Stomach (tissue), 8 donors: ENCODE measurements at regions not wholly inside any gene's neighbourhood (a gene's known extent, or its start where the extent isn't known, plus 50 kb on each side); places are given as distances from the start of the nearest gene placed in this dataset.

ENCODE experiments used
- DNase-seq, 2 donors: peaks; one replicate each; pipeline versions ENCODE4 v3.0.0 to v3.0.0-alpha.2; 2013 to 2019
- H3K27ac ChIP-seq, 5 donors: fragments of 200-600 bp in 4 of 5; sonication (generic) in 4 of 5; one replicate each; pipeline ENCODE4 v1.5.1; 2013 to 2019; ENCODE audit warnings: mild to moderate bottlenecking in 1 of 5, moderate library complexity in 1 of 5
- H3K27me3 ChIP-seq, 3 donors: fragments of 200-600 bp; sonication (generic); one replicate each; pipeline ENCODE4 v1.5.1; 2017 to 2019; ENCODE audit warnings: mixed run types in 1 of 3
- H3K36me3 ChIP-seq, 4 donors: fragments of 200-600 bp; sonication (generic); 1 replicate in 3 of 4; 2 replicates in 1 of 4; pipeline ENCODE4 v1.5.1; 2016 to 2019
- H3K4me1 ChIP-seq, 4 donors: fragments of 200-600 bp; sonication (generic); one replicate each; pipeline ENCODE4 v1.5.1; 2016 to 2019
- H3K4me3 ChIP-seq, 4 donors: fragments of 200-600 bp; sonication (generic) in 3 of 4; one replicate each; pipeline ENCODE4 v1.5.1; 2016 to 2019; ENCODE audit warnings: mild to moderate bottlenecking in 1 of 4
- H3K9me3 ChIP-seq, 4 donors: fragments of 200-600 bp; sonication (generic); one replicate each; pipeline ENCODE4 v1.5.1; 2016 to 2019
- CTCF ChIP-seq, 7 experiments: fragments of 450-650 bp in 4 of 7; fragments of 200-600 bp in 3 of 7; sonication (generic) in 3 of 7; IDR thresholded peaks; one replicate each; pipeline ENCODE4 v1.5.1; 2016 to 2019; ENCODE audit warnings: antibody characterized with exemption in 7 of 7, control low read depth in 2 of 7, mild to moderate bottlenecking in 1 of 7
- EP300 ChIP-seq: sonication (generic); formaldehyde crosslinking; IDR thresholded peaks from one replicate; pipeline ENCODE4 v1.6.1; 2017; ENCODE audit warnings: antibody characterized with exemption
- POLR2A ChIP-seq, 4 donors: fragments of 450-650 bp; IDR thresholded peaks; one replicate each; pipeline ENCODE4 v1.6.1; 2016; ENCODE audit warnings: antibody characterized with exemption in 4 of 4, control low read depth in 2 of 4, mild to moderate bottlenecking in 1 of 4, moderate library complexity in 1 of 4
- POLR2AphosphoS5 ChIP-seq, 3 donors: sonication (generic); formaldehyde crosslinking; IDR thresholded peaks; one replicate each; pipeline ENCODE4 v1.6.1; 2016; ENCODE audit warnings: antibody characterized with exemption in 3 of 3
- WGBS, 5 donors: extraction: QIAGEN DNeasy Blood & Tissue Kit in 3 of 5; methylation state at CpG; one replicate each; pipeline versions ENCODE4 v1.1.5 to v1.1.7; 2013 to 2018; 5-methylcytosine and 5-hydroxymethylcytosine counted together
- intact Hi-C: fragments of 100-400 bp; cut with DNase I; formaldehyde crosslinking; loops from one replicate; pipeline ENCODE4 v1.15.1; 2023; ENCODE audit warnings: low total_unique reads
- donor health status: healthy with polysubstance abuse.
- donor health status: Bipolar disorder and iron deficiency.
- donor health status: healthy.

GRCh38 chr20:23145281-23145700 lies 59.2 kb upstream of the CD93 start:
- Histone ChIP-seq H3K9me3 (no peaks in the 10 kb centered on the region), H3K27me3 (no peaks in the 10 kb centered on the region), H3K4me1 (peaks cover 0 to 41% (median 13%) of the 10 kb centered on the region in 4 donors), H3K27ac (peak overlapping the region in 2 of 5 donors; percentile 53), H3K36me3 (no peaks in the 10 kb centered on the region), H3K4me3 (no peak overlapping the region)
- DNase-seq, result no peak
- no peak for TF ChIP-seq CTCF (IDR thresholded peaks at IDR 0.05)
- TF ChIP-seq EP300, result no peak
- TF ChIP-seq POLR2AphosphoS5 (IDR thresholded peaks at IDR 0.05), result no peak
- TF ChIP-seq POLR2A (IDR thresholded peaks at IDR 0.05), result no peak
- WGBS, 5 donors, result 72 to 87% (median 85%) methylated on average over 9 of the region's 9 CpGs
- intact Hi-C loops, result no loop called here

- no peaks in the 10 kb centered on the region for H3K36me3 ChIP-seq
- H3K27ac ChIP-seq, result peak overlapping the region in 2 of 5 donors; percentile 53
- H3K4me1 ChIP-seq, result peaks cover 0 to 41% (median 13%) of the 10 kb centered on the region in 4 donors
- no peaks in the 10 kb centered on the region for H3K27me3 ChIP-seq
- DNase-seq, result no peak
- TF ChIP-seq CTCF (IDR thresholded peaks at IDR 0.05) (no peak), POLR2A (IDR thresholded peaks at IDR 0.05) (no peak), EP300 (no peak), POLR2AphosphoS5 (IDR thresholded peaks at IDR 0.05) (no peak)
- no peaks in the 10 kb centered on the region for H3K9me3 ChIP-seq
- intact Hi-C loops, result no loop called here
- H3K4me3 ChIP-seq, result no peak overlapping the region
- WGBS, 5 donors, result 83 to 93% (median 89%) methylated on average over 7 of the region's 7 CpGs
Measured at GRCh38 chr20:23144856-23145255, 58.7 kb upstream of the CD93 start.

GRCh38 chr20:23143986-23144690 lies 58.0 kb upstream of the CD93 start:
- H3K4me1 ChIP-seq, result peaks cover 0 to 41% (median 13%) of the 10 kb centered on the region in 4 donors
- peak overlapping the region in 1 of 5 donors; percentile 78 for H3K27ac ChIP-seq
- H3K27me3 ChIP-seq, result no peaks in the 10 kb centered on the region
- no peak overlapping the region for H3K4me3 ChIP-seq
- H3K36me3 ChIP-seq, result no peaks in the 10 kb centered on the region
- 92 to 96% (median 95%) methylated on average over 7 to 8 of the region's 8 CpGs for WGBS, 5 donors
- intact Hi-C loops, result no loop called here
- DNase-seq, result no peak
- no peaks in the 10 kb centered on the region for H3K9me3 ChIP-seq
- TF ChIP-seq POLR2A (IDR thresholded peaks at IDR 0.05), result no peak
- no peak for TF ChIP-seq POLR2AphosphoS5 (IDR thresholded peaks at IDR 0.05)
- TF ChIP-seq CTCF (IDR thresholded peaks at IDR 0.05), result no peak
- no peak for TF ChIP-seq EP300

- intact Hi-C loops, result no loop called here
- H3K4me3 ChIP-seq, result no peak overlapping the region
- WGBS, 5 donors, result 18 to 25% (median 22%) methylated on average over 5 of the region's 5 CpGs
- peaks cover 0 to 41% (median 12%) of the 10 kb centered on the region in 4 donors for H3K4me1 ChIP-seq
- no peaks in the 10 kb centered on the region for H3K27me3 ChIP-seq
- H3K9me3 ChIP-seq, result no peaks in the 10 kb centered on the region
- H3K36me3 ChIP-seq, result no peaks in the 10 kb centered on the region
- H3K27ac ChIP-seq, result peak overlapping the region in 4 of 5 donors; percentile 44 to 80 (median 63)
- peak; percentile 54 to 80 for DNase-seq
- TF ChIP-seq POLR2A (IDR thresholded peaks at IDR 0.05) (no peak), POLR2AphosphoS5 (IDR thresholded peaks at IDR 0.05) (peak in 2 of 3 donors; percentile 22 to 74)
Measured at GRCh38 chr20:23143098-23143497, 57.0 kb upstream of the CD93 start.
